CD14-positive monocyte (primary cell): ENCODE measurements at regions not wholly inside any gene's neighbourhood (a gene's known extent, or its start where the extent isn't known, plus 50 kb on each side); places are given as distances from the start of the nearest gene placed in this dataset.

Experiments used
- DNase-seq, 3 donors: peaks; one replicate each; pipeline ENCODE4 v3.0.0-alpha.2; 2011 to 2022
- H2AFZ ChIP-seq: 2 replicates; pipeline ENCODE4 v1.6.0; 2012; ENCODE audit warnings: mild to moderate bottlenecking, low read depth, low read length, inconsistent platforms; ENCODE audit not compliant: insufficient read depth, poor library complexity, severe bottlenecking
- H3K27ac ChIP-seq, 2 donors: 1 replicate in 1 of 2; 2 replicates in 1 of 2; pipeline ENCODE4 v1.5.1; 2012 to 2013; ENCODE audit warnings: low read length in 2 of 2, control low read depth in 1 of 2, inconsistent platforms in 1 of 2, low read depth in 1 of 2, mild to moderate bottlenecking in 1 of 2
- H3K27me3 ChIP-seq, 2 donors: one replicate each; pipeline versions ENCODE4 v1.6.0 to v1.6.1; 2011 to 2013; ENCODE audit warnings: low read length in 2 of 2; ENCODE audit not compliant: control insufficient read depth in 2 of 2, insufficient read depth in 2 of 2
- H3K36me3 ChIP-seq, 2 donors: replicated peaks in 1 of 2; 1 replicate in 1 of 2; 2 replicates in 1 of 2; pipeline versions ENCODE4 v1.5.1 to v1.6.1; 2012 to 2013; ENCODE audit warnings: low read length in 2 of 2, control low read depth in 1 of 2, inconsistent platforms in 1 of 2, mild to moderate bottlenecking in 1 of 2; ENCODE audit not compliant: insufficient read depth in 2 of 2, control insufficient read depth in 1 of 2
- H3K4me1 ChIP-seq, 2 donors: 1 replicate in 1 of 2; 2 replicates in 1 of 2; pipeline versions ENCODE4 v1.5.1 to v1.6.1; 2012 to 2013; ENCODE audit warnings: low read length in 2 of 2, control low read depth in 1 of 2, inconsistent platforms in 1 of 2, mild to moderate bottlenecking in 1 of 2, moderate library complexity in 1 of 2; ENCODE audit not compliant: insufficient read depth in 2 of 2, control insufficient read depth in 1 of 2
- H3K4me2 ChIP-seq: replicated peaks from 2 replicates; pipeline ENCODE3; 2012; ENCODE audit warnings: low read length, moderate library complexity, mild to moderate bottlenecking; ENCODE audit not compliant: poor library complexity, severe bottlenecking; ENCODE audit errors: extremely low read depth
- H3K4me3 ChIP-seq, 3 experiments: fragments of 200-600 bp in 1 of 3; sonication (generic) in 1 of 3; replicated peaks in 1 of 3; 1 replicate in 2 of 3; 2 replicates in 1 of 3; pipeline ENCODE4 v1.5.1; 2011 to 2013; ENCODE audit warnings: low read length in 3 of 3, mild to moderate bottlenecking in 3 of 3, control low read depth in 2 of 3, low read depth in 2 of 3, inconsistent platforms in 1 of 3, moderate library complexity in 1 of 3
- H3K79me2 ChIP-seq: 2 replicates; pipeline ENCODE4 v1.6.0; 2012; ENCODE audit warnings: mild to moderate bottlenecking, control low read depth, inconsistent platforms, low read length, moderate library complexity; ENCODE audit not compliant: insufficient read depth
- H3K9ac ChIP-seq: 2 replicates; pipeline ENCODE4 v1.6.0; 2017; ENCODE audit warnings: low read length, mild to moderate bottlenecking; ENCODE audit not compliant: insufficient read depth, poor library complexity, severe bottlenecking
- H3K9me3 ChIP-seq, 2 donors: replicated peaks in 1 of 2; 1 replicate in 1 of 2; 2 replicates in 1 of 2; pipeline versions ENCODE4 v1.5.1 to v1.6.1; 2012 to 2013; ENCODE audit warnings: low read length in 2 of 2, control low read depth in 1 of 2; ENCODE audit not compliant: control insufficient read depth in 1 of 2, insufficient read depth in 1 of 2
- H4K20me1 ChIP-seq: 2 replicates; pipeline ENCODE4 v1.6.0; 2012; ENCODE audit warnings: mild to moderate bottlenecking, low read length, control low read depth, moderate library complexity; ENCODE audit not compliant: insufficient read depth
- H3K27ac Mint-ChIP-seq, 7 donors: one replicate each; pipeline ENCODE4 v1.8.0; 2020; ENCODE audit warnings: mild to moderate bottlenecking in 7 of 7, mixed read lengths in 7 of 7, moderate library complexity in 6 of 7, inconsistent platforms in 2 of 7
- H3K27me3 Mint-ChIP-seq, 3 donors: one replicate each; pipeline ENCODE4 v1.8.0; 2021 to 2022; ENCODE audit warnings: low read depth in 3 of 3, mild to moderate bottlenecking in 3 of 3, mixed read lengths in 3 of 3, moderate library complexity in 3 of 3, inconsistent platforms in 1 of 3
- H3K36me3 Mint-ChIP-seq, 2 donors: one replicate each; pipeline ENCODE4 v1.8.0; 2020; ENCODE audit warnings: mixed read lengths in 2 of 2, inconsistent platforms in 1 of 2, mild to moderate bottlenecking in 1 of 2
- H3K4me1 Mint-ChIP-seq: one replicate; pipeline ENCODE4 v1.8.0; 2020; ENCODE audit warnings: mild to moderate bottlenecking, mixed read lengths
- H3K4me3 Mint-ChIP-seq, 2 donors: one replicate each; pipeline ENCODE4 v1.8.0; 2020; ENCODE audit warnings: mild to moderate bottlenecking in 2 of 2, mixed read lengths in 2 of 2, moderate library complexity in 1 of 2
- H3K9me3 Mint-ChIP-seq, 7 donors: one replicate each; pipeline ENCODE4 v1.8.0; 2020 to 2022; ENCODE audit warnings: mixed read lengths in 7 of 7, mild to moderate bottlenecking in 6 of 7, moderate library complexity in 6 of 7, inconsistent platforms in 2 of 7
- WGBS: methylation state at CpG from one replicate; pipeline ENCODE4 v1.1.5; 2013; ENCODE audit warnings: missing lambda C conversion rate; ENCODE audit not compliant: insufficient coverage; 5-methylcytosine and 5-hydroxymethylcytosine counted together
- intact Hi-C, 2 donors: fragments of 100-400 bp; cut with micrococcal nuclease; formaldehyde crosslinking; loops; one replicate each; pipeline versions ENCODE4 v1.15.0 to v1.15.1; 2023
- TF ChIP-seq, protein P1 (sequence below): fragments of 200-600 bp; IDR thresholded peaks from one replicate; pipeline ENCODE4 v1.8.0; 2022; ENCODE audit warnings: antibody characterized with exemption, mild to moderate bottlenecking

DNA sequence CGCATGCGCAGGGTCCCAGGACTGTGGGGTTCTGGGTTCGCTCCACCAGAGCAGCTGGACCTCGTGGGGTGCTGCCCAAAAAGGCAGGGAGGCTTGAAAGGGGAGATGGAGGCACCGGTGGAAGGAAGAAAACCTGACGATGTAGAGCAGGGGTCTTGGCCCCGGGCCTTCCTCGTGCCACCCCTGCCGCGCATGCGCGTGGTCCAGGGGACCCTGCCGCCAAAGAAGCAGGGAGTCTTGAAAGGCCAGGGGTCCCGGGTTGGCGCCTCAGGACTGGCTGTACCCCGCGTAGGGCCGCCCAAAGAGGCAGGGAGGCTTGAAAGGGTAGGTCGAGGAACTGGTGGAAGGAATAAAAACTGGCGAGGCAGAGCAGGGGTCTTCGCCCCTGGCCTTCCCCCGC is 321.0 kb downstream of the ALG10 start:
- H3K4me1 Mint-ChIP-seq: no peaks in the 10 kb centered on the region
- no peak overlapping the region for H3K9ac ChIP-seq
- TF ChIP-seq, protein P1, sequence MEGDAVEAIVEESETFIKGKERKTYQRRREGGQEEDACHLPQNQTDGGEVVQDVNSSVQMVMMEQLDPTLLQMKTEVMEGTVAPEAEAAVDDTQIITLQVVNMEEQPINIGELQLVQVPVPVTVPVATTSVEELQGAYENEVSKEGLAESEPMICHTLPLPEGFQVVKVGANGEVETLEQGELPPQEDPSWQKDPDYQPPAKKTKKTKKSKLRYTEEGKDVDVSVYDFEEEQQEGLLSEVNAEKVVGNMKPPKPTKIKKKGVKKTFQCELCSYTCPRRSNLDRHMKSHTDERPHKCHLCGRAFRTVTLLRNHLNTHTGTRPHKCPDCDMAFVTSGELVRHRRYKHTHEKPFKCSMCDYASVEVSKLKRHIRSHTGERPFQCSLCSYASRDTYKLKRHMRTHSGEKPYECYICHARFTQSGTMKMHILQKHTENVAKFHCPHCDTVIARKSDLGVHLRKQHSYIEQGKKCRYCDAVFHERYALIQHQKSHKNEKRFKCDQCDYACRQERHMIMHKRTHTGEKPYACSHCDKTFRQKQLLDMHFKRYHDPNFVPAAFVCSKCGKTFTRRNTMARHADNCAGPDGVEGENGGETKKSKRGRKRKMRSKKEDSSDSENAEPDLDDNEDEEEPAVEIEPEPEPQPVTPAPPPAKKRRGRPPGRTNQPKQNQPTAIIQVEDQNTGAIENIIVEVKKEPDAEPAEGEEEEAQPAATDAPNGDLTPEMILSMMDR: no peak
- no peak overlapping the region for H3K27ac Mint-ChIP-seq
- no peak overlapping the region for H3K4me2 ChIP-seq
- peaks cover 100% of the 10 kb centered on the region in 2 donors for H3K9me3 ChIP-seq
- H3K27me3 ChIP-seq: no peaks in the 10 kb centered on the region
- intact Hi-C loops: no loop called here
- H3K4me3 ChIP-seq: no peak overlapping the region
- peaks cover 0 to 2% (median 0%) of the 10 kb centered on the region in 3 donors for H3K27me3 Mint-ChIP-seq
- no peak for DNase-seq
- H3K36me3 ChIP-seq: no peaks in the 10 kb centered on the region
- H3K9me3 Mint-ChIP-seq: peaks cover 62 to 92% (median 77%) of the 10 kb centered on the region in 7 donors
- H3K4me1 ChIP-seq: no peaks in the 10 kb centered on the region
- H3K79me2 ChIP-seq: no peaks in the 10 kb centered on the region
- H3K36me3 Mint-ChIP-seq: no peaks in the 10 kb centered on the region
- no peaks in the 10 kb centered on the region for H4K20me1 ChIP-seq
- no peak overlapping the region for H2AFZ ChIP-seq
- H3K4me3 Mint-ChIP-seq: no peak overlapping the region
- no peak overlapping the region for H3K27ac ChIP-seq
- WGBS: 62% methylated on average over 19 of the region's 22 CpGs

DNA sequence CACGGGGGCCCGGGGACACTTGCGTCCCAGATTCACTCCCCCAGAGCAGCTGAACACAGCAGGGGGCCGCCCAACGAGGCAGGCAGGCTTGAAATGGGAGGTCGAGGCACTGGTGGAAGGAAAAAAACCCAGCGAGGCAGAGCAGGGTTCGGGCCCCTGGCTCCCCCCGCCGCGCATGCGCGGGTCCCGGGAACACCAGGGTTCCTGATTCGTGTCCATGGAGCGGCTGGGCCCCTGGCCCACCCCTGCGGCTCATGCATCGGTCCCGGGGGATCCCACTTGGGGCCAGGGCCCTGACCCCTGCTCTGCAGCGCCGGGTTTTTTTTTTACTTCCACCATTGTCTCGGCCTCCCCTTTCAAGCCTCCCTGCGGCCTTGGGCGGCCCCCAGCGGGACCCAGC is 321.5 kb downstream of the ALG10 start:
- Mint-ChIP-seq H3K36me3 (no peaks in the 10 kb centered on the region), H3K9me3 (peaks cover 58 to 89% (median 73%) of the 10 kb centered on the region in 7 donors), H3K27me3 (peaks cover 0 to 2% (median 0%) of the 10 kb centered on the region in 3 donors), H3K4me3 (no peak overlapping the region), H3K4me1 (no peaks in the 10 kb centered on the region), H3K27ac (no peak overlapping the region)
- Histone ChIP-seq H2AFZ (no peak overlapping the region), H3K4me2 (no peak overlapping the region), H3K4me3 (no peak overlapping the region), H3K9ac (no peak overlapping the region), H3K9me3 (peaks cover 99 to 100% of the 10 kb centered on the region in 2 donors), H4K20me1 (no peaks in the 10 kb centered on the region), H3K4me1 (no peaks in the 10 kb centered on the region), H3K36me3 (no peaks in the 10 kb centered on the region), H3K27me3 (no peaks in the 10 kb centered on the region), H3K79me2 (no peaks in the 10 kb centered on the region), H3K27ac (no peak overlapping the region)
- WGBS: 64% methylated on average over 22 of the region's 25 CpGs
- TF ChIP-seq, protein P1: no peak
- intact Hi-C loops: no loop called here
- no peak for DNase-seq
